CD8-positive, alpha-beta memory T cell (primary cell): ENCODE measurements at regions not wholly inside any gene's neighbourhood (a gene's known extent, or its start where the extent isn't known, plus 50 kb on each side); places are given as distances from the start of the nearest gene placed in this dataset.

ENCODE experiments used
- CTCF ChIA-PET: fragments of 350-600 bp; sonication (Branson Sonifier 250); formaldehyde crosslinking; loops from one replicate; lab custom pipeline; 2021; ENCODE audit warnings: antibody characterized with exemption; lab: Charles Lee
- POLR2A ChIA-PET: fragments of 350-600 bp; sonication (Branson Sonifier 250); formaldehyde crosslinking; loops from one replicate; lab custom pipeline; 2021; ENCODE audit warnings: antibody characterized with exemption; lab: Charles Lee
- DNase-seq, 5 donors: peaks; one replicate each; pipeline versions ENCODE4 v3.0.0 to v3.0.0-alpha.2; 2020 to 2022; ENCODE audit warnings: mixed read lengths in 1 of 5
- H3K27ac ChIP-seq: one replicate; pipeline ENCODE4 v1.7.0; 2013; ENCODE audit warnings: low read depth, mild to moderate bottlenecking, low read length, moderate library complexity
- H3K27me3 ChIP-seq: 2 replicates; pipeline ENCODE4 v1.7.0; 2013; ENCODE audit warnings: low read length, mild to moderate bottlenecking; ENCODE audit not compliant: insufficient read depth, poor library complexity, severe bottlenecking
- H3K36me3 ChIP-seq: 2 replicates; pipeline ENCODE4 v1.7.0; 2013; ENCODE audit warnings: mild to moderate bottlenecking, low read length, moderate library complexity; ENCODE audit not compliant: insufficient read depth
- H3K4me1 ChIP-seq: 2 replicates; pipeline ENCODE4 v1.7.0; 2013; ENCODE audit warnings: mild to moderate bottlenecking, low read length, moderate library complexity; ENCODE audit not compliant: insufficient read depth
- H3K4me3 ChIP-seq: 2 replicates; pipeline ENCODE4 v1.7.0; 2013; ENCODE audit warnings: mild to moderate bottlenecking, low read length
- H3K9me3 ChIP-seq: 2 replicates; pipeline ENCODE4 v1.7.0; 2013; ENCODE audit warnings: mild to moderate bottlenecking, low read length
- H3K27ac Mint-ChIP-seq, 8 donors: one replicate each; pipeline ENCODE4 v1.8.0; 2020 to 2021; ENCODE audit warnings: mixed read lengths in 8 of 8, mild to moderate bottlenecking in 6 of 8, inconsistent platforms in 3 of 8, moderate library complexity in 3 of 8
- H3K27me3 Mint-ChIP-seq, 2 donors: one replicate each; pipeline ENCODE4 v1.8.0; 2020 to 2021; ENCODE audit warnings: mixed read lengths in 2 of 2, mild to moderate bottlenecking in 1 of 2, moderate library complexity in 1 of 2
- H3K36me3 Mint-ChIP-seq, 3 donors: one replicate each; pipeline ENCODE4 v1.8.0; 2020 to 2021; ENCODE audit warnings: mixed read lengths in 3 of 3, inconsistent platforms in 1 of 3, mild to moderate bottlenecking in 1 of 3
- H3K4me1 Mint-ChIP-seq, 3 donors: one replicate each; pipeline ENCODE4 v1.8.0; 2020 to 2021; ENCODE audit warnings: mixed read lengths in 3 of 3, inconsistent platforms in 1 of 3, mild to moderate bottlenecking in 1 of 3
- H3K4me3 Mint-ChIP-seq, 7 donors: one replicate each; pipeline ENCODE4 v1.8.0; 2020 to 2021; ENCODE audit warnings: mixed read lengths in 7 of 7, mild to moderate bottlenecking in 6 of 7, moderate library complexity in 4 of 7, inconsistent platforms in 2 of 7
- H3K9me3 Mint-ChIP-seq, 5 donors: one replicate each; pipeline ENCODE4 v1.8.0; 2020 to 2022; ENCODE audit warnings: mixed read lengths in 5 of 5, mild to moderate bottlenecking in 3 of 5, moderate library complexity in 2 of 5, inconsistent platforms in 1 of 5

- H3K27me3 ChIP-seq: no peaks in the 10 kb centered on the region
- H3K9me3 ChIP-seq: no peaks in the 10 kb centered on the region
- Mint-ChIP-seq H3K27me3 (peaks cover 0 to 5% of the 10 kb centered on the region in 2 donors), H3K36me3 (no peaks in the 10 kb centered on the region), H3K9me3 (no peaks in the 10 kb centered on the region), H3K4me1 (no peaks in the 10 kb centered on the region), H3K4me3 (no peak overlapping the region), H3K27ac (no peak overlapping the region)
- POLR2A ChIA-PET: no interaction called here
- no peaks in the 10 kb centered on the region for H3K4me1 ChIP-seq
- no peak overlapping the region for H3K27ac ChIP-seq
- CTCF ChIA-PET: no interaction called here
- no peak for DNase-seq
- H3K36me3 ChIP-seq: no peaks in the 10 kb centered on the region
- no peak overlapping the region for H3K4me3 ChIP-seq
Observed at GRCh38 chr20:52589251-52589812, 382.8 kb upstream of the TSHZ2 start.

- H3K4me1 Mint-ChIP-seq: no peaks in the 10 kb centered on the region
- H3K4me3 ChIP-seq: no peak overlapping the region
- H3K9me3 Mint-ChIP-seq: no peaks in the 10 kb centered on the region
- ChIA-PET CTCF (interaction anchor here (1.0 kb wide), 1 partner anchor 10 kb away, joined by 3 read pairs; no protein-coding TSS in a partner anchor), POLR2A (no interaction called here)
- H3K27ac ChIP-seq: no peak overlapping the region
- H3K9me3 ChIP-seq: no peaks in the 10 kb centered on the region
- peaks cover 0 to 4% of the 10 kb centered on the region in 2 donors for H3K27me3 Mint-ChIP-seq
- H3K4me3 Mint-ChIP-seq: no peak overlapping the region
- no peaks in the 10 kb centered on the region for H3K36me3 Mint-ChIP-seq
- H3K36me3 ChIP-seq: no peaks in the 10 kb centered on the region
- no peaks in the 10 kb centered on the region for H3K4me1 ChIP-seq
- no peak for DNase-seq
- no peaks in the 10 kb centered on the region for H3K27me3 ChIP-seq
- H3K27ac Mint-ChIP-seq: no peak overlapping the region
Observed at GRCh38 chr20:52586660-52587059, 385.5 kb upstream of the TSHZ2 start.

GRCh38 chr20:52585333-52585732 lies 386.8 kb upstream of the TSHZ2 start:
- H3K27ac Mint-ChIP-seq: no peak overlapping the region
- no peaks in the 10 kb centered on the region for H3K4me1 ChIP-seq
- H3K4me3 ChIP-seq: no peak overlapping the region
- H3K27me3 Mint-ChIP-seq: peaks cover 3% of the 10 kb centered on the region in 2 donors
- no peaks in the 10 kb centered on the region for H3K4me1 Mint-ChIP-seq
- no peak overlapping the region for H3K27ac ChIP-seq
- no peak overlapping the region for H3K4me3 Mint-ChIP-seq
- H3K27me3 ChIP-seq: no peaks in the 10 kb centered on the region
- no peak for DNase-seq
- POLR2A ChIA-PET: no interaction called here
- CTCF ChIA-PET: no interaction called here
- no peaks in the 10 kb centered on the region for H3K9me3 ChIP-seq
- no peaks in the 10 kb centered on the region for H3K9me3 Mint-ChIP-seq
- no peaks in the 10 kb centered on the region for H3K36me3 Mint-ChIP-seq
- no peaks in the 10 kb centered on the region for H3K36me3 ChIP-seq

GRCh38 chr20:52578559-52578958 lies 387.0 kb upstream of the ZFP64 start:
- no peak for DNase-seq
- CTCF ChIA-PET: no interaction called here
- POLR2A ChIA-PET: no interaction called here
- Histone ChIP-seq H3K27me3 (no peaks in the 10 kb centered on the region), H3K9me3 (no peaks in the 10 kb centered on the region), H3K4me1 (no peaks in the 10 kb centered on the region), H3K27ac (no peak overlapping the region), H3K36me3 (no peaks in the 10 kb centered on the region), H3K4me3 (no peak overlapping the region)
- no peak overlapping the region for H3K27ac Mint-ChIP-seq
- no peak overlapping the region for H3K4me3 Mint-ChIP-seq
- H3K9me3 Mint-ChIP-seq: peaks cover 0 to 7% (median 4%) of the 10 kb centered on the region in 5 donors
- peaks cover 2 to 15% of the 10 kb centered on the region in 2 donors for H3K27me3 Mint-ChIP-seq
- no peaks in the 10 kb centered on the region for H3K4me1 Mint-ChIP-seq
- H3K36me3 Mint-ChIP-seq: no peaks in the 10 kb centered on the region

- no peak overlapping the region for H3K4me3 Mint-ChIP-seq
- no peak overlapping the region for H3K4me3 ChIP-seq
- H3K27ac Mint-ChIP-seq: no peak overlapping the region
- no peaks in the 10 kb centered on the region for H3K9me3 ChIP-seq
- no peaks in the 10 kb centered on the region for H3K4me1 Mint-ChIP-seq
- H3K27me3 Mint-ChIP-seq: peaks cover 4 to 18% of the 10 kb centered on the region in 2 donors
- POLR2A ChIA-PET: no interaction called here
- H3K4me1 ChIP-seq: no peaks in the 10 kb centered on the region
- no peak for DNase-seq
- H3K36me3 Mint-ChIP-seq: no peaks in the 10 kb centered on the region
- H3K27ac ChIP-seq: no peak overlapping the region
- H3K27me3 ChIP-seq: no peaks in the 10 kb centered on the region
- peaks cover 0 to 7% (median 4%) of the 10 kb centered on the region in 5 donors for H3K9me3 Mint-ChIP-seq
- CTCF ChIA-PET: no interaction called here
- no peaks in the 10 kb centered on the region for H3K36me3 ChIP-seq
Observed at GRCh38 chr20:52577696-52578095, 386.1 kb upstream of the ZFP64 start.

GRCh38 chr20:52572687-52573086 lies 381.1 kb upstream of the ZFP64 start:
- peaks cover 0 to 4% (median 1%) of the 10 kb centered on the region in 3 donors for H3K4me1 Mint-ChIP-seq
- no peaks in the 10 kb centered on the region for H3K36me3 Mint-ChIP-seq
- CTCF ChIA-PET: no interaction called here
- POLR2A ChIA-PET: no interaction called here
- H3K4me3 Mint-ChIP-seq: no peak overlapping the region
- no peak overlapping the region for H3K27ac Mint-ChIP-seq
- H3K4me1 ChIP-seq: no peaks in the 10 kb centered on the region
- no peaks in the 10 kb centered on the region for H3K36me3 ChIP-seq
- peaks cover 0 to 7% (median 4%) of the 10 kb centered on the region in 5 donors for H3K9me3 Mint-ChIP-seq
- no peak for DNase-seq
- H3K27ac ChIP-seq: no peak overlapping the region
- H3K27me3 Mint-ChIP-seq: peaks cover 7 to 17% of the 10 kb centered on the region in 2 donors
- no peaks in the 10 kb centered on the region for H3K9me3 ChIP-seq
- H3K4me3 ChIP-seq: no peak overlapping the region
- H3K27me3 ChIP-seq: no peaks in the 10 kb centered on the region

GRCh38 chr20:52569201-52569600 lies 377.6 kb upstream of the ZFP64 start:
- Histone ChIP-seq H3K27ac (no peak overlapping the region), H3K36me3 (no peaks in the 10 kb centered on the region), H3K4me1 (no peaks in the 10 kb centered on the region), H3K4me3 (no peak overlapping the region), H3K9me3 (no peaks in the 10 kb centered on the region), H3K27me3 (no peaks in the 10 kb centered on the region)
- H3K27ac Mint-ChIP-seq: no peak overlapping the region
- peaks cover 0 to 4% (median 1%) of the 10 kb centered on the region in 3 donors for H3K4me1 Mint-ChIP-seq
- DNase-seq: no peak
- CTCF ChIA-PET: no interaction called here
- peaks cover 0 to 3% (median 0%) of the 10 kb centered on the region in 5 donors for H3K9me3 Mint-ChIP-seq
- no peak overlapping the region for H3K4me3 Mint-ChIP-seq
- H3K27me3 Mint-ChIP-seq: peaks cover 7 to 24% of the 10 kb centered on the region in 2 donors
- POLR2A ChIA-PET: no interaction called here
- H3K36me3 Mint-ChIP-seq: no peaks in the 10 kb centered on the region

- Histone ChIP-seq H3K36me3 (no peaks in the 10 kb centered on the region), H3K27me3 (no peaks in the 10 kb centered on the region), H3K27ac (no peak overlapping the region), H3K4me3 (no peak overlapping the region), H3K9me3 (no peaks in the 10 kb centered on the region), H3K4me1 (no peaks in the 10 kb centered on the region)
- Mint-ChIP-seq H3K27me3 (peaks cover 3 to 17% of the 10 kb centered on the region in 2 donors), H3K36me3 (no peaks in the 10 kb centered on the region), H3K9me3 (peaks cover 0 to 5% (median 0%) of the 10 kb centered on the region in 5 donors), H3K27ac (no peak overlapping the region), H3K4me3 (no peak overlapping the region), H3K4me1 (peaks cover 0 to 4% (median 1%) of the 10 kb centered on the region in 3 donors)
- no peak for DNase-seq
- POLR2A ChIA-PET: no interaction called here
- CTCF ChIA-PET: no interaction called here
Observed at GRCh38 chr20:52565614-52566013, 374.0 kb upstream of the ZFP64 start.
